ENCODE measurements at regions not wholly inside any gene's neighbourhood (a gene's known extent, or its start where the extent isn't known, plus 50 kb on each side); places are given as distances from the start of the nearest gene placed in this dataset.

GRCh38 chr3:152959307-152959706, 124.4 kb downstream of the P2RY1 start:
- no peak for DNase-seq

- DNase-seq = no peak
These were observed 125.8 kb downstream of the P2RY1 start for GRCh38 chr3:152960684-152961083.

- DNase-seq = no peak
These were observed 126.4 kb downstream of the P2RY1 start for GRCh38 chr3:152961323-152961722.

- no peak for DNase-seq
These were observed 130.1 kb downstream of the P2RY1 start for GRCh38 chr3:152964911-152965609.

- no peak for DNase-seq
These were observed 133.6 kb downstream of the P2RY1 start for GRCh38 chr3:152968388-152969024.

GRCh38 chr3:152969557-152970300, 134.8 kb downstream of the P2RY1 start:
- DNase-seq = no peak

GRCh38 chr3:152970851-152971250, 135.9 kb downstream of the P2RY1 start:
- no peak for DNase-seq

GRCh38 chr3:152971880-152972279, 136.9 kb downstream of the P2RY1 start:
- DNase-seq = no peak

GRCh38 chr3:152973575-152973974, 138.6 kb downstream of the P2RY1 start:
- no peak for DNase-seq

- no peak for DNase-seq
These were observed 141.3 kb downstream of the P2RY1 start for GRCh38 chr3:152976239-152976638.

- DNase-seq = no peak
These were observed 142.4 kb downstream of the P2RY1 start for GRCh38 chr3:152977366-152977765.

GRCh38 chr3:152978152-152978551, 143.2 kb downstream of the P2RY1 start:
- DNase-seq = no peak

GRCh38 chr3:152997526-152997925, 162.6 kb downstream of the P2RY1 start:
- DNase-seq = no peak

- DNase-seq = no peak
These were observed 163.4 kb upstream of the RAP2B start for GRCh38 chr3:152998591-152998990.

GRCh38 chr3:153000325-153000724, 161.7 kb upstream of the RAP2B start:
- DNase-seq = no peak

- no peak for DNase-seq
These were observed 160.6 kb upstream of the RAP2B start for GRCh38 chr3:153001210-153002078.

GRCh38 chr3:153003441-153003840, 158.6 kb upstream of the RAP2B start:
- DNase-seq = no peak

GRCh38 chr3:153003862-153004261, 158.2 kb upstream of the RAP2B start:
- no peak for DNase-seq

GRCh38 chr3:153008226-153008625, 153.8 kb upstream of the RAP2B start:
- no peak for DNase-seq

- DNase-seq = no peak
These were observed 138.1 kb upstream of the RAP2B start for GRCh38 chr3:153023896-153024295.

- DNase-seq = no peak
These were observed 136.0 kb upstream of the RAP2B start for GRCh38 chr3:153026026-153026425.

- DNase-seq = no peak
These were observed 133.6 kb upstream of the RAP2B start for GRCh38 chr3:153028381-153028780.

- DNase-seq = no peak
These were observed 132.7 kb upstream of the RAP2B start for GRCh38 chr3:153029350-153029749.

Measured in NCI-H2107 (cell line).